VCaP (cell line): ENCODE measurements at regions not wholly inside any gene's neighbourhood (a gene's known extent, or its start where the extent isn't known, plus 50 kb on each side); places are given as distances from the start of the nearest gene placed in this dataset.
"Not testable (repeated sequence)": the region's sequence is repeated elsewhere in the genome, so short reads cannot be mapped to it uniquely, and the experiment has no call there.

Experiments
- H3K27ac ChIP-seq: fragments of 450-650 bp; 2 replicates; pipeline ENCODE4 v1.5.1; 2017
- CTCF ChIP-seq: fragments of 450-650 bp; conservative IDR thresholded peaks from 2 replicates; pipeline ENCODE4 v1.5.1; 2017; ENCODE audit warnings: mild to moderate bottlenecking, moderate library complexity

DNA sequence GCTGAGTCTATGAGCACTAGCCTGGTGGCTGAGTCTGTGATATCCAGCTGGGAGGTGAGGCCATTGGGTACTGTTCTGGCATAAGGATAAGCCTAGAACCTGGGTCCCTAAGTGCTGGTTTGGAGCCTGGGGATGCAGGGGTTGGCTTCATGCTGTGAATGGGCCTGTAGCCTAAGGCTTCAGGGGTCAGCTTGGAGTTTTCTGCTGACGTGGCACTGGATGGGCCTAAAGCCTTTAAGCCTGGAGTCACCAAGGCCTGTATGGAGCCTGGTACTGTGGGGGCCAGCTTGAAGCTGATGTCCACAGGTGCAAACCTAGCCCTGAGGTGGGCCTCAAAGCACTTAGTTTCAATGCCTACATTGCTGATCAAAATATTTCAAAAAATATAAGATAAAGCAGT lies 979.6 kb upstream of the POU3F4 start:
- H3K27ac ChIP-seq = no peak overlapping the region
- no peak for TF ChIP-seq CTCF

- TF ChIP-seq CTCF = no peak
- no peak overlapping the region for H3K27ac ChIP-seq
Measured at GRCh38 chrX:82534086-82534597, 973.9 kb upstream of the POU3F4 start.

GRCh38 chrX:82537205-82537604 lies 970.9 kb upstream of the POU3F4 start:
- not testable (repeated sequence) for H3K27ac ChIP-seq

GRCh38 chrX:82541822-82542221 lies 966.3 kb upstream of the POU3F4 start:
- no peak overlapping the region for H3K27ac ChIP-seq
- TF ChIP-seq CTCF = no peak

GRCh38 chrX:82552201-82552600 lies 955.9 kb upstream of the POU3F4 start:
- not testable (repeated sequence) for H3K27ac ChIP-seq

- H3K27ac ChIP-seq = no peak overlapping the region
- no peak for TF ChIP-seq CTCF
Measured at GRCh38 chrX:82556588-82556987, 951.5 kb upstream of the POU3F4 start.

GRCh38 chrX:82585868-82586267 lies 922.2 kb upstream of the POU3F4 start:
- H3K27ac ChIP-seq = no peak overlapping the region
- no peak for TF ChIP-seq CTCF

DNA sequence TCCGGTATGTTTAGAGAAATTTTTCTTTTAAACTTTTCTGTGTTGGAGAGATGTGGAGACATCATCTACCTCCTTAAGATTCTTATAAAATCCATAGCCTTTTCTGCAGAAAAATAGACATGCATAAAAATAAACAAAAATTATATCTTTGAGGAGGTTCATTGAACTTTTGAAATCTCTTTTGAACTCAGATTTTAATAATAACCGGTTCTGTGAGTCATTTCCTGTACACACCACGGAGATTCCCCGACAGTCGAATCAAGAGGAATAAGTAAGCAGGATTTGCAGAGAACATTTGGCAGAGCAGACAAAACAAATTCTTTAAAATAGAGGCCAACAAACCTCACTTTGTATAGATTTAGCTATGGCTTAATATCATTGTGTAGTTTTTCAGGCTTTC lies 918.7 kb upstream of the POU3F4 start:
- no peak overlapping the region for H3K27ac ChIP-seq
- no peak for TF ChIP-seq CTCF

GRCh38 chrX:82591421-82591820 lies 916.7 kb upstream of the POU3F4 start:
- no peak for TF ChIP-seq CTCF

More at GRCh38 chrX:82591421-82591820, 916.7 kb upstream of the POU3F4 start:
- H3K27ac ChIP-seq = no peak overlapping the region
